H9 (cell line): ENCODE measurements at regions not wholly inside any gene's neighbourhood (a gene's known extent, or its start where the extent isn't known, plus 50 kb on each side); places are given as distances from the start of the nearest gene placed in this dataset.

Experiments
- DNase-seq: peaks from one replicate; pipeline ENCODE4 v3.0.0-alpha.2; 2017
- H2AFZ ChIP-seq: one replicate; pipeline ENCODE4 v1.6.1; 2013; ENCODE audit warnings: mild to moderate bottlenecking, low read length, control low read depth, moderate library complexity
- H2AK5ac ChIP-seq: 2 replicates; pipeline ENCODE4 v1.6.1; 2013; ENCODE audit warnings: low read length, control low read depth, mixed read lengths; ENCODE audit not compliant: insufficient read length
- H2BK120ac ChIP-seq: one replicate; pipeline ENCODE4 v1.6.1; 2013; ENCODE audit warnings: low read depth, mild to moderate bottlenecking, low read length, control low read depth, inconsistent platforms; ENCODE audit not compliant: poor library complexity, severe bottlenecking
- H2BK12ac ChIP-seq: 2 replicates; pipeline ENCODE4 v1.6.1; 2013; ENCODE audit warnings: low read length, control low read depth, mixed read lengths, low read depth; ENCODE audit not compliant: insufficient read length
- H2BK15ac ChIP-seq: 2 replicates; pipeline ENCODE4 v1.6.1; 2013; ENCODE audit warnings: low read depth, low read length, control low read depth
- H2BK20ac ChIP-seq: one replicate; pipeline ENCODE4 v1.6.1; 2013; ENCODE audit warnings: low read depth, mild to moderate bottlenecking, low read length, control low read depth, inconsistent platforms; ENCODE audit not compliant: poor library complexity, severe bottlenecking
- H2BK5ac ChIP-seq: 2 replicates; pipeline ENCODE4 v1.6.1; 2013; ENCODE audit warnings: low read length, control low read depth, mixed read lengths; ENCODE audit not compliant: insufficient read length
- H3K14ac ChIP-seq: 2 replicates; pipeline ENCODE4 v1.6.1; 2013; ENCODE audit warnings: low read length, control low read depth; ENCODE audit not compliant: insufficient read depth
- H3K18ac ChIP-seq: 2 replicates; pipeline ENCODE4 v1.6.1; 2013; ENCODE audit warnings: low read depth, mild to moderate bottlenecking, mixed read lengths, low read length, control low read depth; ENCODE audit not compliant: insufficient read length
- H3K23ac ChIP-seq: 2 replicates; pipeline ENCODE4 v1.6.1; 2013; ENCODE audit warnings: low read length, control low read depth, mixed read lengths, low read depth; ENCODE audit not compliant: insufficient read length
- H3K23me2 ChIP-seq: 2 replicates; pipeline ENCODE4 v1.6.1; 2013; ENCODE audit warnings: low read depth, mild to moderate bottlenecking, mixed read lengths, low read length, control low read depth; ENCODE audit not compliant: insufficient read length, poor library complexity, severe bottlenecking
- H3K27ac ChIP-seq: 2 replicates; pipeline ENCODE4 v1.5.1; 2013; ENCODE audit warnings: low read length, control low read depth, mixed read lengths, low read depth; ENCODE audit not compliant: insufficient read length
- H3K27me3 ChIP-seq: 2 replicates; pipeline ENCODE4 v1.6.1; 2013; ENCODE audit warnings: low read length, control low read depth, inconsistent platforms; ENCODE audit not compliant: insufficient read depth
- H3K4ac ChIP-seq: 2 replicates; pipeline ENCODE4 v1.6.1; 2013; ENCODE audit warnings: low read depth, mild to moderate bottlenecking, control low read depth, inconsistent platforms, low read length, moderate library complexity
- H3K4me1 ChIP-seq: 2 replicates; pipeline ENCODE4 v1.6.1; 2013; ENCODE audit warnings: low read length, control low read depth, inconsistent platforms; ENCODE audit not compliant: insufficient read depth
- H3K4me2 ChIP-seq: 2 replicates; pipeline ENCODE4 v1.6.1; 2013; ENCODE audit warnings: low read length, control low read depth, mixed read lengths; ENCODE audit not compliant: insufficient read length, insufficient read depth
- H3K56ac ChIP-seq: 2 replicates; pipeline ENCODE4 v1.6.1; 2013; ENCODE audit warnings: low read depth, mild to moderate bottlenecking, mixed read lengths, low read length, control low read depth; ENCODE audit not compliant: insufficient read length
- H3K79me1 ChIP-seq: 2 replicates; pipeline ENCODE4 v1.6.1; 2013; ENCODE audit warnings: low read depth, mild to moderate bottlenecking, moderate library complexity, low read length, control low read depth, inconsistent platforms; ENCODE audit not compliant: insufficient read depth, poor library complexity, severe bottlenecking
- H3K79me2 ChIP-seq: 2 replicates; pipeline ENCODE4 v1.6.1; 2013; ENCODE audit warnings: low read length, control low read depth, inconsistent platforms; ENCODE audit not compliant: insufficient read depth
- H3K9ac ChIP-seq: 2 replicates; pipeline ENCODE4 v1.6.1; 2013; ENCODE audit warnings: low read length, control low read depth, mixed read lengths; ENCODE audit not compliant: insufficient read length; ENCODE audit errors: extremely low read depth
- H3K9me3 ChIP-seq: one replicate; pipeline ENCODE4 v1.6.1; 2013; ENCODE audit warnings: low read depth, low read length, inconsistent platforms; ENCODE audit not compliant: control insufficient read depth
- H3T11ph ChIP-seq: one replicate; pipeline ENCODE4 v1.6.1; 2013; ENCODE audit warnings: mild to moderate bottlenecking, low read length, control low read depth, inconsistent platforms
- H4K20me1 ChIP-seq: one replicate; pipeline ENCODE4 v1.6.1; 2013; ENCODE audit not compliant: control insufficient read depth, insufficient read length, insufficient read depth
- H4K5ac ChIP-seq: 2 replicates; pipeline ENCODE4 v1.6.1; 2013; ENCODE audit warnings: low read depth, mild to moderate bottlenecking, mixed read lengths, low read length, control low read depth; ENCODE audit not compliant: insufficient read length
- H4K8ac ChIP-seq: replicated peaks from 2 replicates; pipeline ENCODE4 v1.6.1; 2013; ENCODE audit warnings: low read length, control low read depth, mixed read lengths, low read depth; ENCODE audit not compliant: insufficient read length
- H4K91ac ChIP-seq: 2 replicates; pipeline ENCODE4 v1.6.1; 2013; ENCODE audit warnings: low read depth, mild to moderate bottlenecking, moderate library complexity, mixed read lengths, low read length, control low read depth; ENCODE audit not compliant: insufficient read length
- H3K27ac Mint-ChIP-seq, 3 experiments: 2 replicates in 2 of 3; 3 replicates in 1 of 3; pipeline ENCODE4 v1.8.0; 2020 to 2021; ENCODE audit warnings: mixed read lengths in 3 of 3, mild to moderate bottlenecking in 1 of 3, moderate library complexity in 1 of 3
- H3K27me3 Mint-ChIP-seq: 2 replicates; pipeline ENCODE4 v1.8.0; 2021; ENCODE audit warnings: low read depth, mild to moderate bottlenecking, moderate library complexity, mixed read lengths
- H3K36me3 Mint-ChIP-seq, 3 experiments: 2 replicates in 2 of 3; 3 replicates in 1 of 3; pipeline ENCODE4 v1.8.0; 2020 to 2021; ENCODE audit warnings: low read depth in 3 of 3, mixed read lengths in 3 of 3; ENCODE audit not compliant: insufficient read depth in 1 of 3
- H3K4me1 Mint-ChIP-seq, 2 experiments: 2 replicates each; pipeline ENCODE4 v1.8.0; 2020; ENCODE audit warnings: mixed read lengths in 2 of 2
- H3K4me3 Mint-ChIP-seq, 2 experiments: 2 replicates in 1 of 2; 3 replicates in 1 of 2; pipeline ENCODE4 v1.8.0; 2020 to 2021; ENCODE audit warnings: mild to moderate bottlenecking in 2 of 2, mixed read lengths in 2 of 2, moderate library complexity in 1 of 2
- H3K9me3 Mint-ChIP-seq, 2 experiments: 2 replicates in 1 of 2; 3 replicates in 1 of 2; pipeline ENCODE4 v1.8.0; 2020; ENCODE audit warnings: mild to moderate bottlenecking in 2 of 2, mixed read lengths in 2 of 2, moderate library complexity in 1 of 2
- WGBS: extraction: QIAGEN DNeasy Blood & Tissue Kit; methylation state at CpG from one replicate; pipeline ENCODE4 v1.1.7; 2013; ENCODE audit warnings: missing lambda C conversion rate, low lambda C conversion rate, mixed read lengths; ENCODE audit not compliant: insufficient read length; ENCODE audit errors: extremely low coverage; 5-methylcytosine and 5-hydroxymethylcytosine counted together
- TF ChIP-seq, protein P1 (sequence below): fragments of 200-600 bp; sonication (generic); conservative IDR thresholded peaks from 3 replicates; pipeline ENCODE4 v1.8.0; 2021; ENCODE audit warnings: antibody characterized with exemption, mild to moderate bottlenecking

DNA sequence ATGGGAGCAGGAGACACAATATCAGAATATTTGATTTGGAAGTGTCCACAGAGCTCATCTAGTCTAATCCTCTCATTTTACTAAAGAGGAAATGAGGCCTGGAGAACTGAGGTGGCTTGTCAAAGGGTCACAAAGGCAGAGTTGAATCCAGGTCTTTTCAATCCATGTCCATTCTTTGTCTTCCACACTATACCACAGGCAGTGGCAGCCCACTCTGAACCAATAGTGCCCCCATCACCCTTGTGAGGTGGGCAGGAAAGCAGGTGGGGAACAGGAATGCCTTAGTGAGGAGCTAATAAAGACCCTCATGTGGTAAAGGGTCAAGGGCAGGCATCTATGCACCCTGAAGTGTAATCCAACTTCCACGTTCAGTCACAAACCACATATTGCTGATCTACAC, 134.8 kb upstream of the EGLN3 start:
- Histone ChIP-seq H3K4me2 (no peak overlapping the region), H2AK5ac (no peak overlapping the region), H3T11ph (no peak overlapping the region), H3K27ac (no peak overlapping the region), H4K91ac (no peak overlapping the region), H4K5ac (no peak overlapping the region), H3K4me1 (no peaks in the 10 kb centered on the region; the same call in 1 of the 2 replicates), H2BK12ac (no peak overlapping the region), H3K4ac (no peak overlapping the region), H3K9ac (no peak overlapping the region), H3K79me1 (no peaks in the 10 kb centered on the region), H3K79me2 (no peaks in the 10 kb centered on the region), H2BK20ac (no peak overlapping the region), H4K20me1 (no peaks in the 10 kb centered on the region), H2BK120ac (no peak overlapping the region), H3K18ac (no peak overlapping the region), H4K8ac (no peak overlapping the region), H3K23ac (no peak overlapping the region), H3K14ac (no peak overlapping the region), H2BK15ac (no peak overlapping the region), H3K23me2 (no peaks in the 10 kb centered on the region), H3K9me3 (no peaks in the 10 kb centered on the region), H3K56ac (no peak overlapping the region), H2BK5ac (no peak overlapping the region), H2AFZ (no peak overlapping the region), H3K27me3 (no peaks in the 10 kb centered on the region)
- DNase-seq = no peak
- Mint-ChIP-seq H3K27me3 (peaks cover 5% of the 10 kb centered on the region), H3K36me3 (no peaks in the 10 kb centered on the region), H3K9me3 (no peaks in the 10 kb centered on the region; a peak in 1 of 5 replicates), H3K4me1 (peaks cover 5 to 11% of the 10 kb centered on the region in 2 experiments), H3K27ac (no peak overlapping the region), H3K4me3 (no peak overlapping the region)
- no CpG with 5 or more reads among the region's 1 CpG for WGBS
- TF ChIP-seq, protein P1, sequence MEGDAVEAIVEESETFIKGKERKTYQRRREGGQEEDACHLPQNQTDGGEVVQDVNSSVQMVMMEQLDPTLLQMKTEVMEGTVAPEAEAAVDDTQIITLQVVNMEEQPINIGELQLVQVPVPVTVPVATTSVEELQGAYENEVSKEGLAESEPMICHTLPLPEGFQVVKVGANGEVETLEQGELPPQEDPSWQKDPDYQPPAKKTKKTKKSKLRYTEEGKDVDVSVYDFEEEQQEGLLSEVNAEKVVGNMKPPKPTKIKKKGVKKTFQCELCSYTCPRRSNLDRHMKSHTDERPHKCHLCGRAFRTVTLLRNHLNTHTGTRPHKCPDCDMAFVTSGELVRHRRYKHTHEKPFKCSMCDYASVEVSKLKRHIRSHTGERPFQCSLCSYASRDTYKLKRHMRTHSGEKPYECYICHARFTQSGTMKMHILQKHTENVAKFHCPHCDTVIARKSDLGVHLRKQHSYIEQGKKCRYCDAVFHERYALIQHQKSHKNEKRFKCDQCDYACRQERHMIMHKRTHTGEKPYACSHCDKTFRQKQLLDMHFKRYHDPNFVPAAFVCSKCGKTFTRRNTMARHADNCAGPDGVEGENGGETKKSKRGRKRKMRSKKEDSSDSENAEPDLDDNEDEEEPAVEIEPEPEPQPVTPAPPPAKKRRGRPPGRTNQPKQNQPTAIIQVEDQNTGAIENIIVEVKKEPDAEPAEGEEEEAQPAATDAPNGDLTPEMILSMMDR = no peak
